RWPE2 (cell line): ENCODE measurements at regions not wholly inside any gene's neighbourhood (a gene's known extent, or its start where the extent isn't known, plus 50 kb on each side); places are given as distances from the start of the nearest gene placed in this dataset.

ENCODE experiments used
- ATAC-seq: fragments of 200-7000 bp; cut with Tn5 transposase; 3 replicates; pipeline ENCODE4 v1.9.1; 2021; ENCODE audit warnings: low read depth
- DNase-seq: peaks from one replicate; pipeline ENCODE4 v3.0.0-alpha.2; 2020; ENCODE audit warnings: low spot score
- H3K27ac ChIP-seq: fragments of 450-650 bp; 2 replicates; pipeline ENCODE4 v1.5.1; 2017; ENCODE audit warnings: mild to moderate bottlenecking; ENCODE audit not compliant: poor library complexity, severe bottlenecking
- H3K27me3 ChIP-seq: fragments of 250-450 bp; sonication (Bioruptor Pico); 2 replicates; pipeline ENCODE4 v1.5.1; 2021; ENCODE audit warnings: mild to moderate bottlenecking, moderate library complexity; ENCODE audit not compliant: insufficient read depth, poor library complexity, severe bottlenecking
- H3K36me3 ChIP-seq: fragments of 250-450 bp; sonication (Bioruptor Pico); 2 replicates; pipeline ENCODE4 v1.5.1; 2020; ENCODE audit warnings: low read depth, mild to moderate bottlenecking, moderate library complexity
- H3K4me1 ChIP-seq: fragments of 250-450 bp; sonication (Bioruptor Pico); 2 replicates; pipeline ENCODE4 v1.5.1; 2021; ENCODE audit warnings: mild to moderate bottlenecking, moderate library complexity; ENCODE audit not compliant: insufficient read depth, poor library complexity, severe bottlenecking
- H3K4me3 ChIP-seq: fragments of 250-450 bp; sonication (Bioruptor Pico); 2 replicates; pipeline ENCODE4 v1.5.1; 2021; ENCODE audit warnings: mild to moderate bottlenecking, moderate library complexity; ENCODE audit not compliant: severe bottlenecking
- H3K9me3 ChIP-seq: fragments of 250-450 bp; sonication (Bioruptor Pico); 2 replicates; pipeline ENCODE4 v1.5.1; 2021; ENCODE audit warnings: mild to moderate bottlenecking, moderate library complexity; ENCODE audit not compliant: severe bottlenecking
- TF ChIP-seq, protein P1 (sequence below): fragments of 450-650 bp; IDR thresholded peaks from one replicate; pipeline ENCODE4 v1.5.1; 2017; ENCODE audit warnings: mild to moderate bottlenecking, moderate library complexity; ENCODE audit not compliant: poor library complexity, severe bottlenecking

- no peaks in the 10 kb centered on the region for H3K36me3 ChIP-seq
- H3K4me1 ChIP-seq, result no peaks in the 10 kb centered on the region
- H3K4me3 ChIP-seq, result no peak overlapping the region
- ATAC-seq (no peak), DNase-seq (no peak)
- no peaks in the 10 kb centered on the region for H3K9me3 ChIP-seq
- TF ChIP-seq, protein P1, sequence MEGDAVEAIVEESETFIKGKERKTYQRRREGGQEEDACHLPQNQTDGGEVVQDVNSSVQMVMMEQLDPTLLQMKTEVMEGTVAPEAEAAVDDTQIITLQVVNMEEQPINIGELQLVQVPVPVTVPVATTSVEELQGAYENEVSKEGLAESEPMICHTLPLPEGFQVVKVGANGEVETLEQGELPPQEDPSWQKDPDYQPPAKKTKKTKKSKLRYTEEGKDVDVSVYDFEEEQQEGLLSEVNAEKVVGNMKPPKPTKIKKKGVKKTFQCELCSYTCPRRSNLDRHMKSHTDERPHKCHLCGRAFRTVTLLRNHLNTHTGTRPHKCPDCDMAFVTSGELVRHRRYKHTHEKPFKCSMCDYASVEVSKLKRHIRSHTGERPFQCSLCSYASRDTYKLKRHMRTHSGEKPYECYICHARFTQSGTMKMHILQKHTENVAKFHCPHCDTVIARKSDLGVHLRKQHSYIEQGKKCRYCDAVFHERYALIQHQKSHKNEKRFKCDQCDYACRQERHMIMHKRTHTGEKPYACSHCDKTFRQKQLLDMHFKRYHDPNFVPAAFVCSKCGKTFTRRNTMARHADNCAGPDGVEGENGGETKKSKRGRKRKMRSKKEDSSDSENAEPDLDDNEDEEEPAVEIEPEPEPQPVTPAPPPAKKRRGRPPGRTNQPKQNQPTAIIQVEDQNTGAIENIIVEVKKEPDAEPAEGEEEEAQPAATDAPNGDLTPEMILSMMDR, result no peak
- H3K27me3 ChIP-seq, result no peaks in the 10 kb centered on the region
- H3K27ac ChIP-seq, result no peak overlapping the region
Measured at GRCh38 chr4:27387711-27388110, 527.1 kb downstream of the STIM2 start.

DNA sequence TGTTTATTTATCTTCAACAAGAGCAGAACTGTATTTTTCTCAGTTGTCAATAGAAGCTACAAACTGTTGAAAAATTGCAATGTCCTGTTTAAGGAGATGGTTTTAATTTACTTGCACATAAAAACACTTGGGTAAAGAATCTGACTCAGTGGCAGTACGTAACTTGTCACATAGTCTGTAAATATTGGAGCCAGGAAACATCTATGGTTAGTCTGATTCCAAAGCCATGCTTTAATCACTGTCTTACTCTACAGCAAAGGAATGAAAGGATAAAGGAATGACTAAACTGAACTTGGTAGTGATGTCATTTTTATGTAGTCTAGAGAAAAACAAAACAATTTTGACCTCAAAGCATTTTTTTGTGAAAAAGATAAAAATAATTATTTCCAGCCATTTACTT is 537.2 kb downstream of the STIM2 start:
- Histone ChIP-seq H3K27ac (no peak overlapping the region), H3K4me3 (no peak overlapping the region), H3K9me3 (no peaks in the 10 kb centered on the region), H3K27me3 (no peaks in the 10 kb centered on the region), H3K4me1 (no peaks in the 10 kb centered on the region), H3K36me3 (no peaks in the 10 kb centered on the region)
- DNase-seq, result no peak
- ATAC-seq, result peak; percentile 41; the same call in 1 of the 3 replicates
- TF ChIP-seq, protein P1, result no peak

- H3K27me3 ChIP-seq, result no peaks in the 10 kb centered on the region
- DNase-seq (no peak), ATAC-seq (no peak)
- H3K4me3 ChIP-seq, result no peak overlapping the region
- H3K4me1 ChIP-seq, result no peaks in the 10 kb centered on the region
- no peaks in the 10 kb centered on the region for H3K36me3 ChIP-seq
- H3K9me3 ChIP-seq, result no peaks in the 10 kb centered on the region
- TF ChIP-seq, protein P1, result no peak
- no peak overlapping the region for H3K27ac ChIP-seq
Measured at GRCh38 chr4:27398631-27399310, 538.1 kb downstream of the STIM2 start.

GRCh38 chr4:27407616-27408015 is 547.0 kb downstream of the STIM2 start:
- no peak overlapping the region for H3K4me3 ChIP-seq
- TF ChIP-seq, protein P1, result no peak
- H3K27me3 ChIP-seq, result no peaks in the 10 kb centered on the region
- ATAC-seq, result no peak
- no peaks in the 10 kb centered on the region for H3K4me1 ChIP-seq
- H3K36me3 ChIP-seq, result no peaks in the 10 kb centered on the region
- no peak overlapping the region for H3K27ac ChIP-seq
- H3K9me3 ChIP-seq, result no peaks in the 10 kb centered on the region
- no peak for DNase-seq

GRCh38 chr4:27412613-27413012 is 552.0 kb downstream of the STIM2 start:
- TF ChIP-seq, protein P1, result peak; percentile 8
- no peak overlapping the region for H3K4me3 ChIP-seq
- no peaks in the 10 kb centered on the region for H3K9me3 ChIP-seq
- H3K27ac ChIP-seq, result no peak overlapping the region
- no peak for ATAC-seq
- H3K36me3 ChIP-seq, result no peaks in the 10 kb centered on the region
- H3K4me1 ChIP-seq, result no peaks in the 10 kb centered on the region
- H3K27me3 ChIP-seq, result no peaks in the 10 kb centered on the region
- DNase-seq, result no peak
